SK-N-MC (cell line): ENCODE measurements at regions not wholly inside any gene's neighbourhood (a gene's known extent, or its start where the extent isn't known, plus 50 kb on each side); places are given as distances from the start of the nearest gene placed in this dataset.

Source experiments
- EZH2 ChIP-seq: fragments of 200-600 bp; sonication (generic); IDR thresholded peaks from one replicate; pipeline ENCODE4 v1.6.1; 2017; ENCODE audit warnings: antibody characterized with exemption
- POLR2AphosphoS5 ChIP-seq: IDR thresholded peaks from 2 replicates; pipeline ENCODE4 v1.6.1; 2012; ENCODE audit warnings: mild to moderate bottlenecking, low read depth, low read length, borderline replicate concordance

DNA sequence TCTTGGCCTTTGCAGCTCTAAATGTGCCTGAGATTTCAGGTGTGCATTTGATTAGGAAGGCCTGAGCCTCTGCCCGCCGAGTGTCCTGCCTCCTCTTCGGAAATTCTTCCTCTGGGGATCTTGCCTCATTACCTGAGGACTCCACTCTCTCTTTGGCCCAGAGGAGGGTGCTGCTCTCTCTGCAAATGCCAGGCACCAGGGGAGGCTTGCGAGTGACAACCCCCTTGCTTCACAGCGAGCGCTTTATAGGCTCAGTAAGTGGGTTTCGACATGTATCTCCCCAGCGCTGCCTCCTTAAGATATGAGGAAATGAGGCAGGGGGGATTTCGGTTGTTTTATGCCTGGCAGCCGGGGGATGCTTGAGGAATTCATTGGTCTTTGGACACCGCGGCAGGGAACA, 423.9 kb downstream of the GLRX3 start:
- TF ChIP-seq EZH2 (no peak), POLR2AphosphoS5 (no peak)
